Neural cell (in vitro differentiated cells): ENCODE measurements at regions not wholly inside any gene's neighbourhood (a gene's known extent, or its start where the extent isn't known, plus 50 kb on each side); places are given as distances from the start of the nearest gene placed in this dataset.

Experiments used
- EP300 ChIP-seq: fragments of 450-650 bp; conservative IDR thresholded peaks from 2 replicates; pipeline ENCODE4 v1.6.1; 2014; ENCODE audit warnings: antibody characterized with exemption, mild to moderate bottlenecking, moderate library complexity; ENCODE audit not compliant: poor library complexity, severe bottlenecking
- POLR2AphosphoS5 ChIP-seq: IDR thresholded peaks from 2 replicates; pipeline ENCODE4 v1.6.1; 2012
- SMC3 ChIP-seq: fragments of 450-650 bp; conservative IDR thresholded peaks from 2 replicates; pipeline ENCODE4 v1.6.1; 2014; ENCODE audit warnings: antibody characterized with exemption, mild to moderate bottlenecking, moderate library complexity; ENCODE audit not compliant: poor library complexity
- TF ChIP-seq, protein P1 (sequence below): fragments of 450-650 bp; IDR thresholded peaks from 2 replicates; pipeline ENCODE4 v1.5.1; 2014; ENCODE audit warnings: antibody characterized with exemption, mild to moderate bottlenecking, moderate library complexity; ENCODE audit not compliant: poor library complexity, severe bottlenecking

GRCh38 chr20:53723045-53723444 is 129.4 kb upstream of the ZNF217 start:
- TF ChIP-seq, protein P1, sequence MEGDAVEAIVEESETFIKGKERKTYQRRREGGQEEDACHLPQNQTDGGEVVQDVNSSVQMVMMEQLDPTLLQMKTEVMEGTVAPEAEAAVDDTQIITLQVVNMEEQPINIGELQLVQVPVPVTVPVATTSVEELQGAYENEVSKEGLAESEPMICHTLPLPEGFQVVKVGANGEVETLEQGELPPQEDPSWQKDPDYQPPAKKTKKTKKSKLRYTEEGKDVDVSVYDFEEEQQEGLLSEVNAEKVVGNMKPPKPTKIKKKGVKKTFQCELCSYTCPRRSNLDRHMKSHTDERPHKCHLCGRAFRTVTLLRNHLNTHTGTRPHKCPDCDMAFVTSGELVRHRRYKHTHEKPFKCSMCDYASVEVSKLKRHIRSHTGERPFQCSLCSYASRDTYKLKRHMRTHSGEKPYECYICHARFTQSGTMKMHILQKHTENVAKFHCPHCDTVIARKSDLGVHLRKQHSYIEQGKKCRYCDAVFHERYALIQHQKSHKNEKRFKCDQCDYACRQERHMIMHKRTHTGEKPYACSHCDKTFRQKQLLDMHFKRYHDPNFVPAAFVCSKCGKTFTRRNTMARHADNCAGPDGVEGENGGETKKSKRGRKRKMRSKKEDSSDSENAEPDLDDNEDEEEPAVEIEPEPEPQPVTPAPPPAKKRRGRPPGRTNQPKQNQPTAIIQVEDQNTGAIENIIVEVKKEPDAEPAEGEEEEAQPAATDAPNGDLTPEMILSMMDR: no peak
- TF ChIP-seq SMC3: no peak
- no peak for TF ChIP-seq EP300
- no peak for TF ChIP-seq POLR2AphosphoS5
